ENCODE measurements at regions not wholly inside any gene's neighbourhood (a gene's known extent, or its start where the extent isn't known, plus 50 kb on each side); places are given as distances from the start of the nearest gene placed in this dataset.

GRCh38 chr17:34733333-34733732 lies 154.0 kb downstream of the TMEM132E start:
- TF ChIP-seq, protein P1, sequence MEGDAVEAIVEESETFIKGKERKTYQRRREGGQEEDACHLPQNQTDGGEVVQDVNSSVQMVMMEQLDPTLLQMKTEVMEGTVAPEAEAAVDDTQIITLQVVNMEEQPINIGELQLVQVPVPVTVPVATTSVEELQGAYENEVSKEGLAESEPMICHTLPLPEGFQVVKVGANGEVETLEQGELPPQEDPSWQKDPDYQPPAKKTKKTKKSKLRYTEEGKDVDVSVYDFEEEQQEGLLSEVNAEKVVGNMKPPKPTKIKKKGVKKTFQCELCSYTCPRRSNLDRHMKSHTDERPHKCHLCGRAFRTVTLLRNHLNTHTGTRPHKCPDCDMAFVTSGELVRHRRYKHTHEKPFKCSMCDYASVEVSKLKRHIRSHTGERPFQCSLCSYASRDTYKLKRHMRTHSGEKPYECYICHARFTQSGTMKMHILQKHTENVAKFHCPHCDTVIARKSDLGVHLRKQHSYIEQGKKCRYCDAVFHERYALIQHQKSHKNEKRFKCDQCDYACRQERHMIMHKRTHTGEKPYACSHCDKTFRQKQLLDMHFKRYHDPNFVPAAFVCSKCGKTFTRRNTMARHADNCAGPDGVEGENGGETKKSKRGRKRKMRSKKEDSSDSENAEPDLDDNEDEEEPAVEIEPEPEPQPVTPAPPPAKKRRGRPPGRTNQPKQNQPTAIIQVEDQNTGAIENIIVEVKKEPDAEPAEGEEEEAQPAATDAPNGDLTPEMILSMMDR (IDR thresholded peaks at IDR 0.05), result no peak
- TF ChIP-seq EP300 (IDR thresholded peaks at IDR 0.05), result no peak

Measured in tibial nerve (tissue), 4 donors.